ENCODE measurements at regions not wholly inside any gene's neighbourhood (a gene's known extent, or its start where the extent isn't known, plus 50 kb on each side); places are given as distances from the start of the nearest gene placed in this dataset.

- H3K4me1 ChIP-seq: peaks cover 0 to 10% (median 0%) of the 10 kb centered on the region in 9 donors
- no peak for TF ChIP-seq CTCF (IDR thresholded peaks at IDR 0.05)
- no peak overlapping the region for H3K27ac ChIP-seq
- ATAC-seq: peak in 2 of 8 donors; percentile 22 to 25
- no peaks in the 10 kb centered on the region for H3K36me3 ChIP-seq
- intact Hi-C loops (cut with DNase I): loop anchor here in 1 of 10 donors (10.0 kb wide), 1 partner anchor 812 kb away; the partner anchor contains the start of gene RUNX1
- WGBS, 2 donors: 44 to 56% methylated on average over 2 of the region's 2 CpGs
- no peak overlapping the region for H3K4me3 ChIP-seq
- H3K9me3 ChIP-seq: no peaks in the 10 kb centered on the region
- H3K27me3 ChIP-seq: peaks cover 0 to 5% (median 0%) of the 10 kb centered on the region in 7 donors
- no peak for DNase-seq
These were observed 203.2 kb downstream of the SETD4 start for GRCh38 chr21:35857095-35857494.

- H3K9me3 ChIP-seq: no peaks in the 10 kb centered on the region
- H3K4me1 ChIP-seq: peaks cover 0 to 16% (median 3%) of the 10 kb centered on the region in 9 donors
- no peak overlapping the region for H3K4me3 ChIP-seq
- 69% methylated on average over 2 of the region's 2 CpGs for WGBS, 2 donors
- H3K36me3 ChIP-seq: no peaks in the 10 kb centered on the region
- no peak overlapping the region for H3K27ac ChIP-seq
- intact Hi-C loops (cut with DNase I): loop anchor here in 1 of 10 donors (10.0 kb wide), 1 partner anchor 811 kb away; the partner anchor contains the start of gene RUNX1
- H3K27me3 ChIP-seq: peaks cover 0 to 5% (median 0%) of the 10 kb centered on the region in 7 donors
- ATAC-seq (no peak), DNase-seq (no peak)
- TF ChIP-seq CTCF (IDR thresholded peaks at IDR 0.05): no peak
These were observed 204.8 kb downstream of the SETD4 start for GRCh38 chr21:35855484-35855883.

- DNase-seq (no peak), ATAC-seq (no peak)
- TF ChIP-seq CTCF (IDR thresholded peaks at IDR 0.05): no peak
- Histone ChIP-seq H3K27ac (peak overlapping the region in 1 of 10 donors; percentile 21), H3K4me3 (no peak overlapping the region), H3K36me3 (no peaks in the 10 kb centered on the region), H3K9me3 (no peaks in the 10 kb centered on the region), H3K4me1 (peaks cover 0 to 27% (median 10%) of the 10 kb centered on the region in 9 donors), H3K27me3 (peaks cover 0 to 5% (median 0%) of the 10 kb centered on the region in 7 donors)
- 92 to 93% methylated on average over 7 of the region's 7 CpGs for WGBS, 2 donors
- intact Hi-C loops (cut with DNase I): loop anchor here in 1 of 10 donors (10.0 kb wide), 1 partner anchor 809 kb away; the partner anchor contains the start of gene RUNX1
These were observed 206.0 kb downstream of the SETD4 start for GRCh38 chr21:35854281-35854680.

- 77 to 84% methylated on average over 9 of the region's 9 CpGs for WGBS, 2 donors
- Histone ChIP-seq H3K4me3 (no peak overlapping the region), H3K4me1 (peaks cover 0 to 34% (median 17%) of the 10 kb centered on the region in 9 donors), H3K36me3 (no peaks in the 10 kb centered on the region), H3K27ac (peak overlapping the region in 4 of 10 donors; percentile 6 to 73 (median 35)), H3K9me3 (no peaks in the 10 kb centered on the region), H3K27me3 (peaks cover 0 to 5% (median 0%) of the 10 kb centered on the region in 7 donors)
- DNase-seq (no peak), ATAC-seq (no peak)
- no peak for TF ChIP-seq CTCF (IDR thresholded peaks at IDR 0.05)
- intact Hi-C loops (cut with DNase I): loop anchor here in 1 of 10 donors (10.0 kb wide), 1 partner anchor 809 kb away; the partner anchor contains the start of gene RUNX1
These were observed 206.7 kb downstream of the SETD4 start for GRCh38 chr21:35853321-35854239.

All from heart right ventricle (tissue), 16 donors.